SJSA1 (cell line): ENCODE measurements at regions not wholly inside any gene's neighbourhood (a gene's known extent, or its start where the extent isn't known, plus 50 kb on each side); places are given as distances from the start of the nearest gene placed in this dataset.
"Not testable (repeated sequence)": the region's sequence is repeated elsewhere in the genome, so short reads cannot be mapped to it uniquely, and the experiment has no call there.

Source experiments
- DNase-seq, 2 experiments: peaks; one replicate each; pipeline ENCODE4 v3.0.0-alpha.2; 2015 to 2020; ENCODE audit warnings: low spot score in 2 of 2, low read depth in 1 of 2
- H3K27ac ChIP-seq: fragments of 250-450 bp; sonication (Bioruptor Pico); 2 replicates; pipeline ENCODE4 v1.5.1; 2020; ENCODE audit warnings: mild to moderate bottlenecking, moderate library complexity
- H3K27me3 ChIP-seq: fragments of 250-450 bp; sonication (Bioruptor Pico); replicated peaks from 2 replicates; pipeline ENCODE4 v1.5.1; 2020; ENCODE audit warnings: mild to moderate bottlenecking, moderate library complexity
- H3K36me3 ChIP-seq: fragments of 250-450 bp; sonication (Bioruptor Pico); 2 replicates; pipeline ENCODE4 v1.5.1; 2020; ENCODE audit warnings: mild to moderate bottlenecking
- H3K4me1 ChIP-seq: fragments of 250-450 bp; sonication (Bioruptor Pico); replicated peaks from 2 replicates; pipeline ENCODE4 v1.6.1; 2021; ENCODE audit warnings: mild to moderate bottlenecking
- H3K4me3 ChIP-seq: fragments of 250-450 bp; sonication (Bioruptor Pico); 2 replicates; pipeline ENCODE4 v1.5.1; 2020; ENCODE audit warnings: mild to moderate bottlenecking
- H3K9me3 ChIP-seq: fragments of 250-450 bp; sonication (Bioruptor Pico); replicated peaks from 2 replicates; pipeline ENCODE4 v1.5.1; 2020; ENCODE audit warnings: mild to moderate bottlenecking

GRCh38 chr5:97234380-97234779 lies 51.3 kb upstream of the RIOK2 start:
- not testable (repeated sequence) for DNase-seq, H3K36me3 ChIP-seq, H3K4me1 ChIP-seq, H3K4me3 ChIP-seq, H3K27me3 ChIP-seq, H3K27ac ChIP-seq, H3K9me3 ChIP-seq

GRCh38 chr5:97242341-97242740 lies 59.3 kb upstream of the RIOK2 start:
- DNase-seq, result no peak
- H3K27me3 ChIP-seq, result peaks cover 7% of the 10 kb centered on the region; the same call in 1 of the 2 replicates

GRCh38 chr5:97243353-97243752 lies 60.3 kb upstream of the RIOK2 start:
- Histone ChIP-seq H3K27ac (no peak overlapping the region), H3K9me3 (no peaks in the 10 kb centered on the region), H3K36me3 (no peaks in the 10 kb centered on the region), H3K27me3 (peaks cover 7% of the 10 kb centered on the region; the same call in 1 of the 2 replicates), H3K4me1 (no peaks in the 10 kb centered on the region), H3K4me3 (no peak overlapping the region)
- no peak for DNase-seq

More at GRCh38 chr5:97242341-97242740, 59.3 kb upstream of the RIOK2 start:
- H3K4me3 ChIP-seq, result no peak overlapping the region
- no peak overlapping the region for H3K27ac ChIP-seq
- H3K9me3 ChIP-seq, result no peaks in the 10 kb centered on the region
- no peaks in the 10 kb centered on the region for H3K4me1 ChIP-seq
- no peaks in the 10 kb centered on the region for H3K36me3 ChIP-seq

- Histone ChIP-seq H3K27ac (no peak overlapping the region), H3K4me1 (no peaks in the 10 kb centered on the region), H3K27me3 (peaks cover 7% of the 10 kb centered on the region; the same call in 1 of the 2 replicates), H3K36me3 (no peaks in the 10 kb centered on the region), H3K9me3 (no peaks in the 10 kb centered on the region), H3K4me3 (no peak overlapping the region)
- no peak for DNase-seq
Observed at GRCh38 chr5:97245386-97245785, 62.3 kb upstream of the RIOK2 start.

- Histone ChIP-seq H3K4me1 (no peaks in the 10 kb centered on the region), H3K27ac (no peak overlapping the region), H3K27me3 (peaks cover 7% of the 10 kb centered on the region; the same call in 1 of the 2 replicates), H3K9me3 (no peaks in the 10 kb centered on the region), H3K4me3 (no peak overlapping the region), H3K36me3 (no peaks in the 10 kb centered on the region)
- no peak for DNase-seq
Observed at GRCh38 chr5:97250113-97250512, 67.1 kb upstream of the RIOK2 start.

GRCh38 chr5:97266076-97266475 lies 83.0 kb upstream of the RIOK2 start:
- Histone ChIP-seq H3K27me3 (no peaks in the 10 kb centered on the region), H3K9me3 (no peaks in the 10 kb centered on the region), H3K4me1 (no peaks in the 10 kb centered on the region), H3K36me3 (no peaks in the 10 kb centered on the region), H3K4me3 (no peak overlapping the region), H3K27ac (no peak overlapping the region)
- DNase-seq, result no peak

- Histone ChIP-seq H3K4me1 (no peaks in the 10 kb centered on the region), H3K9me3 (no peaks in the 10 kb centered on the region), H3K27ac (no peak overlapping the region), H3K4me3 (no peak overlapping the region), H3K27me3 (no peaks in the 10 kb centered on the region), H3K36me3 (no peaks in the 10 kb centered on the region)
- DNase-seq, result no peak
Observed at GRCh38 chr5:97266576-97266975, 83.5 kb upstream of the RIOK2 start.

GRCh38 chr5:97267767-97268166 lies 84.7 kb upstream of the RIOK2 start:
- no peaks in the 10 kb centered on the region for H3K36me3 ChIP-seq
- DNase-seq, result no peak
- no peaks in the 10 kb centered on the region for H3K4me1 ChIP-seq
- H3K9me3 ChIP-seq, result no peaks in the 10 kb centered on the region
- no peaks in the 10 kb centered on the region for H3K27me3 ChIP-seq
- H3K27ac ChIP-seq, result no peak overlapping the region
- no peak overlapping the region for H3K4me3 ChIP-seq

GRCh38 chr5:97276474-97277120 lies 93.5 kb upstream of the RIOK2 start:
- DNase-seq, result no peak
- no peaks in the 10 kb centered on the region for H3K9me3 ChIP-seq

GRCh38 chr5:97281257-97281656 lies 98.2 kb upstream of the RIOK2 start:
- Histone ChIP-seq H3K4me3 (no peak overlapping the region), H3K27me3 (no peaks in the 10 kb centered on the region), H3K9me3 (no peaks in the 10 kb centered on the region), H3K4me1 (no peaks in the 10 kb centered on the region), H3K27ac (no peak overlapping the region), H3K36me3 (no peaks in the 10 kb centered on the region)
- DNase-seq, result no peak

More at GRCh38 chr5:97276474-97277120, 93.5 kb upstream of the RIOK2 start:
- Histone ChIP-seq H3K27me3 (no peaks in the 10 kb centered on the region), H3K4me3 (no peak overlapping the region), H3K27ac (no peak overlapping the region), H3K4me1 (no peaks in the 10 kb centered on the region), H3K36me3 (no peaks in the 10 kb centered on the region)

- Histone ChIP-seq H3K27ac (no peak overlapping the region), H3K4me3 (no peak overlapping the region), H3K27me3 (no peaks in the 10 kb centered on the region), H3K4me1 (no peaks in the 10 kb centered on the region), H3K9me3 (no peaks in the 10 kb centered on the region), H3K36me3 (no peaks in the 10 kb centered on the region)
- no peak for DNase-seq
Observed at GRCh38 chr5:97297063-97297703, 114.1 kb upstream of the RIOK2 start.

- H3K4me3 ChIP-seq, result no peak overlapping the region
- H3K4me1 ChIP-seq, result no peaks in the 10 kb centered on the region
- H3K27me3 ChIP-seq, result no peaks in the 10 kb centered on the region
- no peaks in the 10 kb centered on the region for H3K36me3 ChIP-seq
- H3K9me3 ChIP-seq, result no peaks in the 10 kb centered on the region
- no peak for DNase-seq
- no peak overlapping the region for H3K27ac ChIP-seq
Observed at GRCh38 chr5:97297704-97298091, 114.7 kb upstream of the RIOK2 start.

GRCh38 chr5:97301181-97301580 lies 118.1 kb upstream of the RIOK2 start:
- H3K9me3 ChIP-seq, H3K36me3 ChIP-seq, H3K4me3 ChIP-seq, H3K4me1 ChIP-seq, DNase-seq, H3K27ac ChIP-seq, H3K27me3 ChIP-seq: not testable (repeated sequence)

GRCh38 chr5:97338729-97339128 lies 155.7 kb upstream of the RIOK2 start:
- no peak for DNase-seq
- Histone ChIP-seq H3K4me3 (no peak overlapping the region), H3K27me3 (no peaks in the 10 kb centered on the region), H3K9me3 (peaks cover 18% of the 10 kb centered on the region; the same call in 1 of the 2 replicates), H3K4me1 (no peaks in the 10 kb centered on the region), H3K27ac (no peak overlapping the region), H3K36me3 (no peaks in the 10 kb centered on the region)
